Lung (tissue), 11 donors: ENCODE measurements at regions not wholly inside any gene's neighbourhood (a gene's known extent, or its start where the extent isn't known, plus 50 kb on each side); places are given as distances from the start of the nearest gene placed in this dataset.

Source experiments
- ATAC-seq: fragments of 200-7000 bp; cut with Tn5 transposase; one replicate; pipeline ENCODE4 v1.9.1; 2020; ENCODE audit warnings: moderate number of reproducible peaks; ENCODE audit not compliant: insufficient read depth, low FRiP score
- DNase-seq, 3 donors: peaks; one replicate each; pipeline ENCODE4 v3.0.0-alpha.2; 2013 to 2017
- H3K27ac ChIP-seq, 2 donors: one replicate each; pipeline ENCODE4 v1.5.1; 2013; ENCODE audit warnings: mild to moderate bottlenecking in 2 of 2, moderate library complexity in 2 of 2, control low read depth in 1 of 2, inconsistent platforms in 1 of 2, low read depth in 1 of 2, low read length in 1 of 2
- H3K27me3 ChIP-seq, 3 donors: one replicate each; pipeline ENCODE4 v1.5.1; 2013; ENCODE audit warnings: low read length in 2 of 3; ENCODE audit not compliant: control insufficient read depth in 3 of 3, insufficient read depth in 3 of 3
- H3K36me3 ChIP-seq, 4 donors: one replicate each; pipeline ENCODE4 v1.5.1; 2013; ENCODE audit warnings: low read length in 4 of 4, mild to moderate bottlenecking in 1 of 4, moderate library complexity in 1 of 4; ENCODE audit not compliant: control insufficient read depth in 4 of 4, insufficient read depth in 4 of 4
- H3K4me1 ChIP-seq, 5 donors: one replicate each; pipeline ENCODE4 v1.5.1; 2013; ENCODE audit warnings: low read length in 5 of 5, mild to moderate bottlenecking in 2 of 5, moderate library complexity in 1 of 5; ENCODE audit not compliant: control insufficient read depth in 5 of 5, insufficient read depth in 5 of 5
- H3K4me3 ChIP-seq: one replicate; pipeline ENCODE4 v1.5.1; 2013; ENCODE audit warnings: mild to moderate bottlenecking, control low read depth, moderate library complexity
- H3K9ac ChIP-seq, 2 donors: one replicate each; pipeline ENCODE4 v1.5.1; 2013; ENCODE audit warnings: low read length in 2 of 2, control low read depth in 1 of 2; ENCODE audit not compliant: insufficient read depth in 1 of 2
- H3K9me3 ChIP-seq, 4 donors: one replicate each; pipeline ENCODE4 v1.5.1; 2013; ENCODE audit warnings: low read length in 3 of 4, mild to moderate bottlenecking in 1 of 4, moderate library complexity in 1 of 4; ENCODE audit not compliant: control insufficient read depth in 4 of 4, insufficient read depth in 3 of 4
- WGBS, 2 donors: extraction: QIAGEN DNeasy Blood & Tissue Kit; methylation state at CpG; one replicate each; pipeline ENCODE4 v1.1.7; 2013; 5-methylcytosine and 5-hydroxymethylcytosine counted together
- TF ChIP-seq, protein P1 (sequence below): IDR thresholded peaks from 2 replicates; pipeline ENCODE4 v1.5.1; 2012; ENCODE audit warnings: mild to moderate bottlenecking; ENCODE audit errors: control extremely low read depth, extremely low read depth
- donor health status: control.
- donor health status: control.
- donor health status: Bipolar disorder and iron deficiency.
- donor health status: healthy.
- donor health status: DM: yes; HTN: yes; CAD: no.

DNA sequence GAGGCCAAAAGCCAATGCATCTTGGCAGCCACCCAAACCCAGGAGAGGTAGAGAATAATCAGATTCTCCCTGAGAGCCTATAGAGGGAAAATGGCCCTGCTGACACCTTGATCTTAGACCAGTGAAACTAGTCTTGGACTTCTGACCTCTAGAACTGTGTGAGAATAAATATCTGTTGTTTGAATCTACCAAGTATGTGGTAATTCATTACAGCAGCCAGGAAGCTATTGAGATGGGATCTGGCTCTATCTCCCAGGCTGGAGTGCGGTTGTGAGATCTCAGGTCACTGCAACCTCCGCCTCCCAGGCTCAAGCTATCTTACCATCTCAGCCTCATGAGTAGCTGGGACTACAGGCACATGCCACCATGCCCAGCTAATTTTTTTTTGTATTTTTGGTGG, 567.2 kb downstream of the MBD2 start:
- no peak overlapping the region for H3K4me3 ChIP-seq
- no peaks in the 10 kb centered on the region for H3K27me3 ChIP-seq
- no peaks in the 10 kb centered on the region for H3K36me3 ChIP-seq
- ATAC-seq (no peak), DNase-seq (no peak)
- no peaks in the 10 kb centered on the region for H3K4me1 ChIP-seq
- no peak overlapping the region for H3K9ac ChIP-seq
- H3K27ac ChIP-seq, result no peak overlapping the region
- peaks cover 0 to 7% (median 2%) of the 10 kb centered on the region in 4 donors for H3K9me3 ChIP-seq
- TF ChIP-seq, protein P1, sequence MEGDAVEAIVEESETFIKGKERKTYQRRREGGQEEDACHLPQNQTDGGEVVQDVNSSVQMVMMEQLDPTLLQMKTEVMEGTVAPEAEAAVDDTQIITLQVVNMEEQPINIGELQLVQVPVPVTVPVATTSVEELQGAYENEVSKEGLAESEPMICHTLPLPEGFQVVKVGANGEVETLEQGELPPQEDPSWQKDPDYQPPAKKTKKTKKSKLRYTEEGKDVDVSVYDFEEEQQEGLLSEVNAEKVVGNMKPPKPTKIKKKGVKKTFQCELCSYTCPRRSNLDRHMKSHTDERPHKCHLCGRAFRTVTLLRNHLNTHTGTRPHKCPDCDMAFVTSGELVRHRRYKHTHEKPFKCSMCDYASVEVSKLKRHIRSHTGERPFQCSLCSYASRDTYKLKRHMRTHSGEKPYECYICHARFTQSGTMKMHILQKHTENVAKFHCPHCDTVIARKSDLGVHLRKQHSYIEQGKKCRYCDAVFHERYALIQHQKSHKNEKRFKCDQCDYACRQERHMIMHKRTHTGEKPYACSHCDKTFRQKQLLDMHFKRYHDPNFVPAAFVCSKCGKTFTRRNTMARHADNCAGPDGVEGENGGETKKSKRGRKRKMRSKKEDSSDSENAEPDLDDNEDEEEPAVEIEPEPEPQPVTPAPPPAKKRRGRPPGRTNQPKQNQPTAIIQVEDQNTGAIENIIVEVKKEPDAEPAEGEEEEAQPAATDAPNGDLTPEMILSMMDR, result no peak
- WGBS, 2 donors, result 75 to 96% methylated on average over 2 of the region's 2 CpGs

DNA sequence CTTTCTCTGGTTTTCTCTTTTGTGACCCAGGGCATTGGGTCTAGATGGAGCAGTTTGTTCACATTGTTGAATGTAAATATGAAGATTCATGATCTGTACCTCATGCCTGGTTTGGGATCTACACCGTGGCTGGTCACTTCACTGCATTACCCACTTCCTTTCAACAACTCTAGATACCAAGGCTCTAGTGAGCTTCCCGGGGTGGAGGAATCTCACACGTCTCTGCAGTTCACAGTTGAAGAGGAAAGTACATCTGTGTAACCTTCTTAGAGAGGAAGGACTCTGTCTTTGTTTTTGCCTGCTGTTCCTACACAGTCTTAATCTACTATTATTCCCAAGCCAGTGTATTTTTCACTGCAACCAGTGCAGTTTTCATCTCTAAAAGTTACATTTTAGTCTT, 574.8 kb downstream of the MBD2 start:
- WGBS, 2 donors, result 19 to 26% methylated on average over 3 of the region's 3 CpGs
- H3K27ac ChIP-seq, result no peak overlapping the region
- peaks cover 0 to 13% (median 0%) of the 10 kb centered on the region in 5 donors for H3K4me1 ChIP-seq
- no peak overlapping the region for H3K4me3 ChIP-seq
- no peaks in the 10 kb centered on the region for H3K27me3 ChIP-seq
- TF ChIP-seq, protein P1, result no peak
- DNase-seq (no peak), ATAC-seq (no peak)
- no peaks in the 10 kb centered on the region for H3K9me3 ChIP-seq
- H3K9ac ChIP-seq, result no peak overlapping the region
- no peaks in the 10 kb centered on the region for H3K36me3 ChIP-seq

DNA sequence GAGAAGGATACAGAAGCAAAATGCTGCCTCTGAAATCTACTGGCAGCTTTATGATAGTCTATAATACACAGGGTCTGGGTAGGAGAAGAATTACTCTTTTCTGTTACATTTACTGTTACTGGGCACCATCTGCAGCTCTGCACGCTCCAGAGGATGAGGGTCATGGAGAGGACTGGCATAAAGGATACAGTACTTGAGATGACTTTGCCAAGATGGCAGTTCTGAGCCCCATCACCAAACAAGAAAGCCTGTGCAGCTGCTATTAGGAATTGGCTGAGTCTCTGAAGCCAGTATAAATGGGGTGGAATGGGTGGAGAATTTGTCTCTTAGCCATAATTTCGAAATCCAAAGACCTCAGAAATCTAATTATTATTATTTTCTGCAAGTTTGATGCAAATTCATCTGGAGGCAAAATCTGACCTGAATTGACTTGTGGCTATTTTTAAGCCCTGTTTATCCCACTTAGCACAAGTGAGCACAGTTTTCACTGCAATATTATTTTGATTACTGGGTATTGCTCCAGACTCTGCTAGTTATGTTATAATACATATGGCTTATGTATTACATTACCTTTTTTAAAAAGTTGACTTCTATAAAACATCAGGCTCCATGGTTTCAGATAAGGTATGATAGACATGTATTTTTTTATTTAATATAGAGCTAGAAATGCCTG, 579.5 kb downstream of the MBD2 start:
- Histone ChIP-seq H3K27ac (no peak overlapping the region), H3K27me3 (no peaks in the 10 kb centered on the region), H3K4me1 (peaks cover 0 to 14% (median 0%) of the 10 kb centered on the region in 5 donors), H3K36me3 (no peaks in the 10 kb centered on the region), H3K4me3 (no peak overlapping the region), H3K9me3 (peaks cover 0 to 2% (median 0%) of the 10 kb centered on the region in 4 donors), H3K9ac (no peak overlapping the region)
- 58 to 74% methylated on average over 2 of the region's 2 CpGs for WGBS, 2 donors
- DNase-seq, result no peak
- TF ChIP-seq, protein P1, result no peak
- no peak for ATAC-seq

DNA sequence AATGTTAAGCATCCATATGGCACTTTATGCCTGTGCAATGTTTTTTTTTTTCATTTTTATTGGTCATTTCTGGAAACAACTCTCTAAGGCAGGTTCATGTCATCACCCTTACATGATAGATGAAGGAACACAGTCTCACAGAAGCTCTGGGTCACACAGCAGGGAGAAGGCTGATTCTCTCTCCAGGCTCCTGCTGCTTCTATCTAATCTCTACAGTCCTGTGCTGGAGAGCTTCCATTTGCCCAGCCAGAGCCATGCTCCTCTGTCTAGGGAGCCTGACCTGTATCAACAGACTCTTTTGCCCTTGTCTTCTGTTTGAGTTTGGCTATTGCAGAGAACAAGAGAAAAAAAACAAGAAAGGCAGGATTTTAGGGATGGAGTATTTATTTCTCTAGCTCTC, 584.8 kb downstream of the MBD2 start:
- ATAC-seq (no peak), DNase-seq (no peak)
- Histone ChIP-seq H3K9me3 (peaks cover 0 to 2% (median 0%) of the 10 kb centered on the region in 4 donors), H3K9ac (no peak overlapping the region), H3K36me3 (no peaks in the 10 kb centered on the region), H3K4me1 (peaks cover 0 to 2% (median 0%) of the 10 kb centered on the region in 5 donors), H3K27ac (no peak overlapping the region), H3K4me3 (no peak overlapping the region), H3K27me3 (no peaks in the 10 kb centered on the region)
- TF ChIP-seq, protein P1, result no peak
